ENCODE measurements at regions not wholly inside any gene's neighbourhood (a gene's known extent, or its start where the extent isn't known, plus 50 kb on each side); places are given as distances from the start of the nearest gene placed in this dataset.

DNA sequence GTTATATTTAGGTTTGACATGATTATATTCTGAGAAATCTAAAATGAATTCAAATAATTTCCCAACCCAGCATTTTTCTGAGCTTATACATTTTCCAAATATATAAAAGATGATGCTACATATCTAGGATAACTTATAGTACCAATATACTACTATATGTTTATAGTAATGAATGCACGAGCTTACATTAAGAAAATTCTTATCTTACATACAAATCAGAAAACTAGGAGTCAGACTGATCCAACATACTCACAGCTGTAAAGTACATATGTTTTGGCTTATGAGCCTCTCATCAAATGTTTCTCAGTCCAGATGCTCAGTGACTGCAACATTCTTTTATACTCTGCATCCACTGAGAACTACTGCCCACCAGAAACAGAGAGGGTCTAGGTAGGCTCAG is 491.3 kb upstream of the KLF12 start:
- no peaks in the 10 kb centered on the region for H3K36me3 ChIP-seq (replicated peaks in 1 of 2; ENCODE audit: control insufficient read depth in 1 of 2, insufficient read depth in 2 of 2, low read length in 2 of 2)
- no peak overlapping the region for H2AFZ ChIP-seq (ENCODE audit: low read length)
- DNase-seq (ENCODE audit: low spot score) (no peak), ATAC-seq (no peak), FAIRE-seq (no peak)
- BruUV-seq (replicated peaks), result no TSS peak
- no peaks in the 10 kb centered on the region for H3K4me1 ChIP-seq (ENCODE audit: insufficient read depth, low read length)
- TF ChIP-seq ZNF253 (CRISPR knock-in tag; IDR thresholded peaks at IDR 0.05; ENCODE audit: borderline replicate concordance) (no peak), HNRNPH1 (optimal IDR thresholded peaks at IDR 0.05; ENCODE audit: low read depth, low read length) (no peak), NFRKB (IDR thresholded peaks at IDR 0.05) (no peak), ZNF766 (CRISPR knock-in tag; IDR thresholded peaks at IDR 0.05; ENCODE audit: borderline replicate concordance) (no peak)
- no peaks in the 10 kb centered on the region for H3K9me3 ChIP-seq (ENCODE audit: low read length)
- 0% methylated on average over 1 of the region's 1 CpG for WGBS (ENCODE audit: low lambda C conversion rate)
- ChIA-PET POLR2A (no interaction called here), CTCF (ENCODE audit: low intra/inter-chr PET ratio, low total read pairs) (no interaction called here)
- H4K20me1 ChIP-seq (ENCODE audit: insufficient read depth, low read length), result no peaks in the 10 kb centered on the region
- intact Hi-C loops (cut with micrococcal nuclease; ENCODE audit: unreplicated experiment), result no loop called here
- H3K9ac ChIP-seq (ENCODE audit: insufficient read depth, low read depth, low read length), result no peak overlapping the region
- H3K27ac ChIP-seq (ENCODE audit: extremely low read length, insufficient read depth, low read length), result no peak overlapping the region
- no peak overlapping the region for H3K4me3 ChIP-seq (replicated peaks in 1 of 3; ENCODE audit: insufficient read depth in 1 of 3, low read depth in 2 of 3, low read length in 3 of 3)
- H3K4me2 ChIP-seq (ENCODE audit: low read depth, low read length), result no peak overlapping the region
- no peaks in the 10 kb centered on the region; a peak in 1 of 5 replicates for H3K27me3 ChIP-seq (ENCODE audit: control insufficient read depth in 1 of 2, insufficient read depth in 2 of 2, low read length in 2 of 2)
- in situ Hi-C loops (cut with HindIII; ENCODE audit: extremely low pct_ligation_motif_present, low pct_unique_long_range_greater_than_20kb), result no loop called here
- no peaks in the 10 kb centered on the region for H3K79me2 ChIP-seq (ENCODE audit: insufficient read depth, low read length)

DNA sequence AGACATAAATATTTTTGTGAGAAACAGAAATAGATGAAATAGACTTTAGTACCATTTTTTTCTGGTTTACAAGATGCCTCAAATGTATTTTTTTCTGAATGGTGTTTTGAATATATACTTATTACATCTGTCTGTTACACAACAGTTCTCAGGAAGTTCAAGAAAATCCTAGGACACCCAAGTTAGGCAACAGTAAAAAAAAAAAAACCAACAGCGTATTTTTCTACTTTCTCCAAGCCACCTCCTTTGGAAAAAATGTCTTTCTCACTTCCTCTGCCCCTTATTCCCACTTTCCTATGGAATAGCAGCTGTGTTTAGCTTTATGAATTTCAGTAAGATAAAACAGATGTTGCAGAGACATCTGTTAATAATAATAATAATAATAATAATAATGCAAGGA is 489.6 kb upstream of the KLF12 start:
- POLR2A ChIA-PET, result no interaction called here
- in situ Hi-C loops (cut with HindIII; ENCODE audit: extremely low pct_ligation_motif_present, low pct_unique_long_range_greater_than_20kb), result no loop called here
- CTCF ChIA-PET (ENCODE audit: low intra/inter-chr PET ratio, low total read pairs), result no interaction called here
- WGBS (ENCODE audit: low lambda C conversion rate), result 0% methylated on average over 1 of the region's 1 CpG
- no TSS peak for BruUV-seq (replicated peaks)
- Histone ChIP-seq H3K36me3 (replicated peaks in 1 of 2; ENCODE audit: control insufficient read depth in 1 of 2, insufficient read depth in 2 of 2, low read length in 2 of 2) (no peaks in the 10 kb centered on the region), H3K9me3 (ENCODE audit: low read length) (no peaks in the 10 kb centered on the region), H4K20me1 (ENCODE audit: insufficient read depth, low read length) (no peaks in the 10 kb centered on the region), H3K4me3 (replicated peaks in 1 of 3; ENCODE audit: insufficient read depth in 1 of 3, low read depth in 2 of 3, low read length in 3 of 3) (no peak overlapping the region), H3K4me2 (ENCODE audit: low read depth, low read length) (no peak overlapping the region), H3K4me1 (ENCODE audit: insufficient read depth, low read length) (no peaks in the 10 kb centered on the region), H2AFZ (ENCODE audit: low read length) (no peak overlapping the region), H3K9ac (ENCODE audit: insufficient read depth, low read depth, low read length) (no peak overlapping the region), H3K27me3 (ENCODE audit: control insufficient read depth in 1 of 2, insufficient read depth in 2 of 2, low read length in 2 of 2) (no peaks in the 10 kb centered on the region; a peak in 1 of 5 replicates), H3K79me2 (ENCODE audit: insufficient read depth, low read length) (no peaks in the 10 kb centered on the region), H3K27ac (ENCODE audit: extremely low read length, insufficient read depth, low read length) (no peak overlapping the region)
- intact Hi-C loops (cut with micrococcal nuclease; ENCODE audit: unreplicated experiment), result no loop called here
- no peak for ATAC-seq
- no peak for FAIRE-seq
- TF ChIP-seq, protein P1, sequence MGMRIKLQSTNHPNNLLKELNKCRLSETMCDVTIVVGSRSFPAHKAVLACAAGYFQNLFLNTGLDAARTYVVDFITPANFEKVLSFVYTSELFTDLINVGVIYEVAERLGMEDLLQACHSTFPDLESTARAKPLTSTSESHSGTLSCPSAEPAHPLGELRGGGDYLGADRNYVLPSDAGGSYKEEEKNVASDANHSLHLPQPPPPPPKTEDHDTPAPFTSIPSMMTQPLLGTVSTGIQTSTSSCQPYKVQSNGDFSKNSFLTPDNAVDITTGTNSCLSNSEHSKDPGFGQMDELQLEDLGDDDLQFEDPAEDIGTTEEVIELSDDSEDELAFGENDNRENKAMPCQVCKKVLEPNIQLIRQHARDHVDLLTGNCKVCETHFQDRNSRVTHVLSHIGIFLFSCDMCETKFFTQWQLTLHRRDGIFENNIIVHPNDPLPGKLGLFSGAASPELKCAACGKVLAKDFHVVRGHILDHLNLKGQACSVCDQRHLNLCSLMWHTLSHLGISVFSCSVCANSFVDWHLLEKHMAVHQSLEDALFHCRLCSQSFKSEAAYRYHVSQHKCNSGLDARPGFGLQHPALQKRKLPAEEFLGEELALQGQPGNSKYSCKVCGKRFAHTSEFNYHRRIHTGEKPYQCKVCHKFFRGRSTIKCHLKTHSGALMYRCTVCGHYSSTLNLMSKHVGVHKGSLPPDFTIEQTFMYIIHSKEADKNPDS (CRISPR knock-in tag; IDR thresholded peaks at IDR 0.05), result no peak
- TF ChIP-seq HES4 (CRISPR knock-in tag; IDR thresholded peaks at IDR 0.05; ENCODE audit: borderline replicate concordance) (no peak), NFE2 (CRISPR knock-in tag; IDR thresholded peaks at IDR 0.05) (no peak), ZNF17 (CRISPR knock-in tag; IDR thresholded peaks at IDR 0.05) (no peak)
- TF ChIP-seq, protein P2, sequence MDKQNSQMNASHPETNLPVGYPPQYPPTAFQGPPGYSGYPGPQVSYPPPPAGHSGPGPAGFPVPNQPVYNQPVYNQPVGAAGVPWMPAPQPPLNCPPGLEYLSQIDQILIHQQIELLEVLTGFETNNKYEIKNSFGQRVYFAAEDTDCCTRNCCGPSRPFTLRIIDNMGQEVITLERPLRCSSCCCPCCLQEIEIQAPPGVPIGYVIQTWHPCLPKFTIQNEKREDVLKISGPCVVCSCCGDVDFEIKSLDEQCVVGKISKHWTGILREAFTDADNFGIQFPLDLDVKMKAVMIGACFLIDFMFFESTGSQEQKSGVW (CRISPR knock-in tag; IDR thresholded peaks at IDR 0.05; ENCODE audit: borderline replicate concordance), result no peak
- no peak for DNase-seq (ENCODE audit: low spot score)
